T1000 (cell line): ENCODE measurements at regions not wholly inside any gene's neighbourhood (a gene's known extent, or its start where the extent isn't known, plus 50 kb on each side); places are given as distances from the start of the nearest gene placed in this dataset.

ENCODE experiments used
- DNase-seq: peaks from one replicate; lab custom pipeline; 2025; ENCODE audit warnings: mixed read lengths; lab: John Stamatoyannopoulos, UW

- DNase-seq: no peak
Observed at GRCh38 chr9:108607607-108608006, 248.2 kb downstream of the ACTL7B start.

- peak; percentile 8 for DNase-seq
Observed at GRCh38 chr9:108606401-108606800, 249.4 kb downstream of the ACTL7B start.

GRCh38 chr9:108603141-108603540 is 252.6 kb downstream of the ACTL7B start:
- no peak for DNase-seq

- DNase-seq: no peak
Observed at GRCh38 chr9:108600896-108601295, 254.9 kb downstream of the ACTL7B start.

GRCh38 chr9:108599571-108599970 is 256.2 kb downstream of the ACTL7B start:
- DNase-seq: no peak

- DNase-seq: no peak
Observed at GRCh38 chr9:108591121-108591520, 264.7 kb downstream of the ACTL7B start.

GRCh38 chr9:108588246-108588645 is 267.5 kb downstream of the ACTL7B start:
- DNase-seq: no peak

GRCh38 chr9:108586471-108587139 is 269.2 kb downstream of the ACTL7B start:
- no peak for DNase-seq

GRCh38 chr9:108584860-108585259 is 270.9 kb downstream of the ACTL7B start:
- DNase-seq: no peak

GRCh38 chr9:108582726-108583125 is 273.1 kb downstream of the ACTL7B start:
- no peak for DNase-seq

GRCh38 chr9:108579757-108580439 is 275.9 kb downstream of the ACTL7B start:
- DNase-seq: no peak

GRCh38 chr9:108575276-108575675 is 280.5 kb downstream of the ACTL7B start:
- DNase-seq: no peak

- DNase-seq: no peak
Observed at GRCh38 chr9:108569624-108570023, 286.2 kb downstream of the ACTL7B start.

- no peak for DNase-seq
Observed at GRCh38 chr9:108568093-108568492, 287.7 kb downstream of the ACTL7B start.

GRCh38 chr9:108567571-108567970 is 288.2 kb downstream of the ACTL7B start:
- DNase-seq: no peak

- peak; percentile 35 for DNase-seq
Observed at GRCh38 chr9:108565651-108566378, 290.0 kb downstream of the ACTL7B start.

GRCh38 chr9:108562176-108562575 is 293.6 kb downstream of the ACTL7B start:
- DNase-seq: no peak

GRCh38 chr9:108559432-108559831 is 296.4 kb downstream of the ACTL7B start:
- no peak for DNase-seq

- no peak for DNase-seq
Observed at GRCh38 chr9:108554831-108555230, 301.0 kb downstream of the ACTL7B start.

- no peak for DNase-seq
Observed at GRCh38 chr9:108553111-108553635, 302.6 kb downstream of the ACTL7B start.

- DNase-seq: no peak
Observed at GRCh38 chr9:108552459-108553040, 303.2 kb downstream of the ACTL7B start.
